ENCODE measurements at regions not wholly inside any gene's neighbourhood (a gene's known extent, or its start where the extent isn't known, plus 50 kb on each side); places are given as distances from the start of the nearest gene placed in this dataset.

DNA sequence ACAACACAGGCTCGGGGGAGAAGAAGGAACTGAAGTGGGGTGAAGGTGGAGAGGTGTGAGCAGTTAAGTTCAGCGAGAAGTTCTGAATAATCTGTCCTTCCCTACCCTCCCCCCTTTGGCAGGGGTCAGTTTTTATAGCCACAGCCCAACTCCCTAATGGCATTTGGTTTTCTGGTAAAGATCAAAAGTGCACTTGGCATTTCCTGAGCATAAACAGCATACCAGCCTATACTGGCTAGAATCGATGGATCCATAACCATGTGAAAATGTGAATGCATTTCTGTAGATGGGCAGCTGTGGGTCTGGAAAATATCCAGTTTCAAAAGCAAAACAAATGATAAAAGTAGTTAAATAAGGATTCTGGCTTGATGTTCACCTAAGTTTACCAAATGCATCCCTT, 410.9 kb downstream of the PLK2 start:
- TF ChIP-seq, protein P1, sequence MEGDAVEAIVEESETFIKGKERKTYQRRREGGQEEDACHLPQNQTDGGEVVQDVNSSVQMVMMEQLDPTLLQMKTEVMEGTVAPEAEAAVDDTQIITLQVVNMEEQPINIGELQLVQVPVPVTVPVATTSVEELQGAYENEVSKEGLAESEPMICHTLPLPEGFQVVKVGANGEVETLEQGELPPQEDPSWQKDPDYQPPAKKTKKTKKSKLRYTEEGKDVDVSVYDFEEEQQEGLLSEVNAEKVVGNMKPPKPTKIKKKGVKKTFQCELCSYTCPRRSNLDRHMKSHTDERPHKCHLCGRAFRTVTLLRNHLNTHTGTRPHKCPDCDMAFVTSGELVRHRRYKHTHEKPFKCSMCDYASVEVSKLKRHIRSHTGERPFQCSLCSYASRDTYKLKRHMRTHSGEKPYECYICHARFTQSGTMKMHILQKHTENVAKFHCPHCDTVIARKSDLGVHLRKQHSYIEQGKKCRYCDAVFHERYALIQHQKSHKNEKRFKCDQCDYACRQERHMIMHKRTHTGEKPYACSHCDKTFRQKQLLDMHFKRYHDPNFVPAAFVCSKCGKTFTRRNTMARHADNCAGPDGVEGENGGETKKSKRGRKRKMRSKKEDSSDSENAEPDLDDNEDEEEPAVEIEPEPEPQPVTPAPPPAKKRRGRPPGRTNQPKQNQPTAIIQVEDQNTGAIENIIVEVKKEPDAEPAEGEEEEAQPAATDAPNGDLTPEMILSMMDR (IDR thresholded peaks at IDR 0.05; ENCODE audit: low read depth, low read length, missing input control) = no peak
- no peak for TF ChIP-seq GABPA (IDR thresholded peaks at IDR 0.05 in 1 of 2, conservative IDR thresholded peaks at IDR 0.05 in 1 of 2)
- TF ChIP-seq, protein P2, sequence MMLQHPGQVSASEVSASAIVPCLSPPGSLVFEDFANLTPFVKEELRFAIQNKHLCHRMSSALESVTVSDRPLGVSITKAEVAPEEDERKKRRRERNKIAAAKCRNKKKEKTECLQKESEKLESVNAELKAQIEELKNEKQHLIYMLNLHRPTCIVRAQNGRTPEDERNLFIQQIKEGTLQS (IDR thresholded peaks at IDR 0.05) = no peak
- TF ChIP-seq, protein P3, sequence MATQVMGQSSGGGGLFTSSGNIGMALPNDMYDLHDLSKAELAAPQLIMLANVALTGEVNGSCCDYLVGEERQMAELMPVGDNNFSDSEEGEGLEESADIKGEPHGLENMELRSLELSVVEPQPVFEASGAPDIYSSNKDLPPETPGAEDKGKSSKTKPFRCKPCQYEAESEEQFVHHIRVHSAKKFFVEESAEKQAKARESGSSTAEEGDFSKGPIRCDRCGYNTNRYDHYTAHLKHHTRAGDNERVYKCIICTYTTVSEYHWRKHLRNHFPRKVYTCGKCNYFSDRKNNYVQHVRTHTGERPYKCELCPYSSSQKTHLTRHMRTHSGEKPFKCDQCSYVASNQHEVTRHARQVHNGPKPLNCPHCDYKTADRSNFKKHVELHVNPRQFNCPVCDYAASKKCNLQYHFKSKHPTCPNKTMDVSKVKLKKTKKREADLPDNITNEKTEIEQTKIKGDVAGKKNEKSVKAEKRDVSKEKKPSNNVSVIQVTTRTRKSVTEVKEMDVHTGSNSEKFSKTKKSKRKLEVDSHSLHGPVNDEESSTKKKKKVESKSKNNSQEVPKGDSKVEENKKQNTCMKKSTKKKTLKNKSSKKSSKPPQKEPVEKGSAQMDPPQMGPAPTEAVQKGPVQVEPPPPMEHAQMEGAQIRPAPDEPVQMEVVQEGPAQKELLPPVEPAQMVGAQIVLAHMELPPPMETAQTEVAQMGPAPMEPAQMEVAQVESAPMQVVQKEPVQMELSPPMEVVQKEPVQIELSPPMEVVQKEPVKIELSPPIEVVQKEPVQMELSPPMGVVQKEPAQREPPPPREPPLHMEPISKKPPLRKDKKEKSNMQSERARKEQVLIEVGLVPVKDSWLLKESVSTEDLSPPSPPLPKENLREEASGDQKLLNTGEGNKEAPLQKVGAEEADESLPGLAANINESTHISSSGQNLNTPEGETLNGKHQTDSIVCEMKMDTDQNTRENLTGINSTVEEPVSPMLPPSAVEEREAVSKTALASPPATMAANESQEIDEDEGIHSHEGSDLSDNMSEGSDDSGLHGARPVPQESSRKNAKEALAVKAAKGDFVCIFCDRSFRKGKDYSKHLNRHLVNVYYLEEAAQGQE (IDR thresholded peaks at IDR 0.05) = no peak
- TF ChIP-seq, protein P4, sequence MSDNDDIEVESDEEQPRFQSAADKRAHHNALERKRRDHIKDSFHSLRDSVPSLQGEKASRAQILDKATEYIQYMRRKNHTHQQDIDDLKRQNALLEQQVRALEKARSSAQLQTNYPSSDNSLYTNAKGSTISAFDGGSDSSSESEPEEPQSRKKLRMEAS (IDR thresholded peaks at IDR 0.05) = no peak

All from liver (tissue), 3 donors.